RWPE1 (cell line): ENCODE measurements at regions not wholly inside any gene's neighbourhood (a gene's known extent, or its start where the extent isn't known, plus 50 kb on each side); places are given as distances from the start of the nearest gene placed in this dataset.

ENCODE experiments used
- CTCF ChIA-PET: fragments of 350-600 bp; sonication (Branson Sonifier 250); formaldehyde crosslinking; extraction: SDS; loops from one replicate; lab custom pipeline; 2021; lab: Yijun Ruan, JAX
- POLR2A ChIA-PET: fragments of 400-600 bp; formaldehyde crosslinking; extraction: SDS; loops from one replicate; lab custom pipeline; 2020; ENCODE audit warnings: antibody characterized with exemption; ENCODE audit not compliant: low non-redundant PET; lab: Yijun Ruan, JAX
- DNase-seq: peaks from one replicate; pipeline ENCODE4 v3.0.0; 2012; ENCODE audit warnings: low spot score
- H3K27ac ChIP-seq: fragments of 450-650 bp; 2 replicates; pipeline ENCODE4 v1.5.1; 2017
- TF ChIP-seq, protein P1 (sequence below): fragments of 450-650 bp; conservative IDR thresholded peaks from 2 replicates; pipeline ENCODE4 v1.5.1; 2017; ENCODE audit warnings: low read depth, mild to moderate bottlenecking

DNA sequence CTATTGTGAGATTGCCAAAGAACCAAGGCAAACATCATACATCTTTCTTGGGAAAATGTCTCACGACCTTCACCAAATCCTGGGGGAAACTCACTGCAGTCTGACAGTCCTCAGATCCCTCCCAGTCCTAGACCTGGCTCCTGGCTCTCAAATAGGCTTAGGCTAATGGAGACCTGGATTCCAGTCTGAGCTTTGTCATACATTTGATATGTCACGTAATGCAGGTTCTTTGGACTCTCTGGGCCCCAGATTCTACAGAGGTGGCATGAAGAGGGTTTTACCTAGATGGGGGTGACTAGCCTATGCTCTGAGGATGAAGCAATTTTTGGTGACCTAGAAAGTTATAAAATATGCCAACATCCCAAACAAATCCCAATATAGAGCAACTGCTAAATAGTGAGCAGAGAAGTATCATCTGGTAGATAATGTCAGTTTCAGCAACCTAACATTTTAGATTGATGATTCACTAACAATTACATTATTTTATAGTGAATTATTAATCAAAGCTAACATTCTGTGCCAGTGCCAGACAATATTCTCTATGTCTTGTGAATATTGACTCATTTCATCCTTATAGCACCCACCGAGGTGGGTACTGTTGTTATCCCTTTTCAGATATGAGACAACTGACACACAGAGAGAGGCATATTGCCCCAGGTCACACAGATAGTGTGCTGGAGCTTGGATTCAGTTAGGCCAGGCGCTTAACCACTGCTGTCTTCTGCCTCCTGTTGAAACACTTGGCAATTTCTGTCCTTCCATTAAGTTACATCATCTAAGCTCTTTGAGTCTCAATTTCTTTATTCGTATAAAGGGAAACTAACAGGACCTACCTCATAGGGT, 195.4 kb upstream of the MAMLD1 start:
- TF ChIP-seq, protein P1, sequence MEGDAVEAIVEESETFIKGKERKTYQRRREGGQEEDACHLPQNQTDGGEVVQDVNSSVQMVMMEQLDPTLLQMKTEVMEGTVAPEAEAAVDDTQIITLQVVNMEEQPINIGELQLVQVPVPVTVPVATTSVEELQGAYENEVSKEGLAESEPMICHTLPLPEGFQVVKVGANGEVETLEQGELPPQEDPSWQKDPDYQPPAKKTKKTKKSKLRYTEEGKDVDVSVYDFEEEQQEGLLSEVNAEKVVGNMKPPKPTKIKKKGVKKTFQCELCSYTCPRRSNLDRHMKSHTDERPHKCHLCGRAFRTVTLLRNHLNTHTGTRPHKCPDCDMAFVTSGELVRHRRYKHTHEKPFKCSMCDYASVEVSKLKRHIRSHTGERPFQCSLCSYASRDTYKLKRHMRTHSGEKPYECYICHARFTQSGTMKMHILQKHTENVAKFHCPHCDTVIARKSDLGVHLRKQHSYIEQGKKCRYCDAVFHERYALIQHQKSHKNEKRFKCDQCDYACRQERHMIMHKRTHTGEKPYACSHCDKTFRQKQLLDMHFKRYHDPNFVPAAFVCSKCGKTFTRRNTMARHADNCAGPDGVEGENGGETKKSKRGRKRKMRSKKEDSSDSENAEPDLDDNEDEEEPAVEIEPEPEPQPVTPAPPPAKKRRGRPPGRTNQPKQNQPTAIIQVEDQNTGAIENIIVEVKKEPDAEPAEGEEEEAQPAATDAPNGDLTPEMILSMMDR = no peak
- no peak overlapping the region for H3K27ac ChIP-seq
- CTCF ChIA-PET = interaction anchor here (1.0 kb wide), 1 partner anchor 18 kb away, joined by 3 read pairs; no protein-coding TSS in a partner anchor
- POLR2A ChIA-PET = no interaction called here
- DNase-seq = no peak

DNA sequence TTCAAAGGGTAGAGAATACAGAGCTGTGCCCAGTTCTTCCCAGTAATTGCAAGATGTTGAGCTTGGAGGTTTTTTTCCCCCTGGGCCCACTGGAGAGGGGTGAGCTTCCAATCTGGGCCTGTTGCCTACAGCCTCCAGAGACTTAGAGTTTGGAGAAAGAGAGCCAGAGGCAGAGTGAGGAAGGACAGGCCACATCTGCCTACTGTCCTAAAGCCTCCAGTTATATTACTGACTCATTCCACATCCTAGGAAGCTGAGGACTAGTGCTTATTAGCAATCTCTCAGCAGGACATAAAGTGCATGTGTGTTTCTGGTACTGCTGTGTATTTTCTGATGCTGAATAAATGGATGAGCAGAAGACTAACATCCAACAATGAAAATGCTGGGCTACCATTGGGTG, 181.0 kb upstream of the MAMLD1 start:
- TF ChIP-seq, protein P1 = no peak
- H3K27ac ChIP-seq = no peak overlapping the region
- no peak for DNase-seq
- ChIA-PET CTCF (no interaction called here), POLR2A (no interaction called here)

DNA sequence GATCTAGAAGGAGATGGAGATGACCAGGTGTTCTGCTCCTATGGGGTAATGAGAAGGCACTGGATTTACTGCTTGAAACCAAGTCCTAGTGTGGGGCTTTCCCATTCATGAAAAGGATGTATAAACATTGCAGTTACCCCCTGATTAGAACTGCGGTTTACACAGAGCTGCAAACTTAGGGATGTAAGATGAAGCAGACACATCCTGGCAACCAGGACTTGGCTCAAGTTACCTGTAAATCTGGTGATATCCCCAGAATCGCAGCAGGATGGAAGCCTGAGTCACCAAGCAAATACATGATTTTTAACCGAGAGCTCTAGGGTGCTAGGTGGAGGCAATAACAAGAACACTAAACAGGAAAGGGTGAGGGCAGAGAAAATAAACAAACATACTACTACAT, 178.6 kb upstream of the MAMLD1 start:
- TF ChIP-seq, protein P1 = no peak
- CTCF ChIA-PET = interaction anchor here (0.6 kb wide), 1 partner anchor 103 kb away, joined by 3 read pairs; no protein-coding TSS in a partner anchor
- H3K27ac ChIP-seq = no peak overlapping the region
- peak; percentile 13 for DNase-seq
- POLR2A ChIA-PET = no interaction called here

DNA sequence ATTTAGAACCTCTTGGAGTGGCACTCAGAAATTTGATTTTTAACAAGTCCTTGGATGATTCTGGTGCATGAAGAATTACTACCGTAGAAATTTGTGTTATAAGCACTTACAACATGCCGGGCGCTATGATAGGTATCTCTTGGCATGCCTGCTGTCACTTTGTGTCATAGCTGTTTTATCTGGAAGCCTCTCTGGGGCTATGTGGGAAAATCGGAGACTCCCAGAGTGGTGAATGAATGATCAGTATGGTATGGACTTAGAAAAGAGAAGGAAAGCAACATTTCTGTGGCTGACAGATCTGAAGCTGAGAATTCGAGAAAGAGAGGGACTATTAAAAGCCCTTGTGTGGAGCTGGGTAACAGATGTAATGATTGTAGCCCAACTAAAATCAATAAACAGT, 177.4 kb upstream of the MAMLD1 start:
- no peak overlapping the region for H3K27ac ChIP-seq
- DNase-seq = no peak
- ChIA-PET POLR2A (no interaction called here), CTCF (no interaction called here)
- TF ChIP-seq, protein P1 = no peak

DNA sequence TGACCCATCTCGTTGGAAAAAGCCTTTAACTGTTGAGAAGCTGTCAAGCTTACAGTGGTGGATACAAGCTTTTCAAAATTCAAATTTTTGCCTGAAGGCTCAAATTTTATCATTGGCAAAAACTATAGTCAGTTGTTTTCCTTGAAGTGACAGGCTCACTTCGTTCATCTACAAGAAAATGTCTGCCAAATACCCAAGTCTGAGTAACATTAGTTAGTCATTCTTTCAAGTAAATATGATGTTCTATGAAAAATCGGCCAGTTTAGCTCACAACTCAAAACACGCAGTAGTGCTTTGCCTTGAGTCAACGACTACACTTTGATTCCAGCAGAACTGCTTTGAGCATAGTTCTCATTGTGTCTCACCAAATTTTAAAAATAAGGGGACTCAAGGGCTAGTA, 170.3 kb upstream of the MAMLD1 start:
- POLR2A ChIA-PET = no interaction called here
- CTCF ChIA-PET = no interaction called here
- H3K27ac ChIP-seq = no peak overlapping the region
- DNase-seq = no peak
- TF ChIP-seq, protein P1 = no peak

DNA sequence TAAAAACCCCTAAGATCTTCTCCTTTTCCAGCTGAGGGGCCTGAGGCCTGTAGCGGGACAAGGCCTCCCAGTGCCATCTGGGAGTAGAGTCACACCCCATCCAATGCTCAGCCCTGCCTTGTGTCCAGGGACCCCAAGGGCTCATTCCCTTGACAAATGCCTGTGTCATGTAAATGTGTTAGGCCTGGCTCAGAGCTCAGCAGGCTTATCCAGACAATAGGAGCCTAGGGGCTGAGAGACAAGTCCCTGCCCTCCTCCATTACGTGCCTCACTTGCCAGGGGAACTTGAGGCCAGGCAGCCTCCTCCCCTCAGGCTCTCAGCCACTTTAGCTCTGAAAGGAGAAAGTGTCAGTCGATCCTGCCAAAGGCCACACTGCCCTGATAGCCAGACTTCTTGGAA, 166.8 kb upstream of the MAMLD1 start:
- ChIA-PET CTCF (no interaction called here), POLR2A (no interaction called here)
- H3K27ac ChIP-seq = no peak overlapping the region
- TF ChIP-seq, protein P1 = no peak
- DNase-seq = no peak
